ENCODE measurements at regions not wholly inside any gene's neighbourhood (a gene's known extent, or its start where the extent isn't known, plus 50 kb on each side); places are given as distances from the start of the nearest gene placed in this dataset.

DNA sequence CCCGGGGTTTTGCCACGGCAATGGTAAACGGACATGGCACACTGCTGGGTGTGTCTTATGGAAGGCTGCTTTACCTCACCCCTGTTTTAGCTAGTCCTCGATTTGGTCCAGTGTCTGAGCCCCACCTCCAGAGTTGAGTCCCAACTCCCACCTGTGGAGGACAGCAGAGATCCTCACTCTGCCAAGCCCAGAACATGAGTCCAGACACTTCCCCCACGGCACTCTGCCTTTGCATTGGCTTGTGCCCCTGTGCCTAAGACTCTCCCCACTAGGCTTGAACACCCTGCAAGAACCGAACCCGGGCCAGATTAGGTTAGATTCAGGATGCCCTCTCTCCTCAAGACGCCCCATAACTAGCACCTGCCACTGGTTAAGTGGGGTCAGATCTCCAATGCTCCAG, 59.8 kb upstream of the C14orf180 start:
- Mint-ChIP-seq H3K4me1 (no peaks in the 10 kb centered on the region), H3K27ac (no peak overlapping the region), H3K4me3 (no peak overlapping the region), H3K27me3 (ENCODE audit: low read depth in 2 of 2) (peaks cover 0 to 2% of the 10 kb centered on the region in 2 donors), H3K9me3 (no peaks in the 10 kb centered on the region), H3K36me3 (no peaks in the 10 kb centered on the region)
- Histone ChIP-seq H3K4me1 (ENCODE audit: control insufficient read depth, insufficient read depth, low read length) (no peaks in the 10 kb centered on the region), H3K4me3 (ENCODE audit: low read length) (no peak overlapping the region), H3K36me3 (ENCODE audit: control insufficient read depth, insufficient read depth, low read length) (no peaks in the 10 kb centered on the region), H3K27ac (ENCODE audit: low read length) (no peak overlapping the region), H3K27me3 (ENCODE audit: control insufficient read depth, insufficient read depth, low read length) (no peaks in the 10 kb centered on the region), H3K9me3 (ENCODE audit: control insufficient read depth, insufficient read depth, low read length) (no peaks in the 10 kb centered on the region)
- TF ChIP-seq, protein P1, sequence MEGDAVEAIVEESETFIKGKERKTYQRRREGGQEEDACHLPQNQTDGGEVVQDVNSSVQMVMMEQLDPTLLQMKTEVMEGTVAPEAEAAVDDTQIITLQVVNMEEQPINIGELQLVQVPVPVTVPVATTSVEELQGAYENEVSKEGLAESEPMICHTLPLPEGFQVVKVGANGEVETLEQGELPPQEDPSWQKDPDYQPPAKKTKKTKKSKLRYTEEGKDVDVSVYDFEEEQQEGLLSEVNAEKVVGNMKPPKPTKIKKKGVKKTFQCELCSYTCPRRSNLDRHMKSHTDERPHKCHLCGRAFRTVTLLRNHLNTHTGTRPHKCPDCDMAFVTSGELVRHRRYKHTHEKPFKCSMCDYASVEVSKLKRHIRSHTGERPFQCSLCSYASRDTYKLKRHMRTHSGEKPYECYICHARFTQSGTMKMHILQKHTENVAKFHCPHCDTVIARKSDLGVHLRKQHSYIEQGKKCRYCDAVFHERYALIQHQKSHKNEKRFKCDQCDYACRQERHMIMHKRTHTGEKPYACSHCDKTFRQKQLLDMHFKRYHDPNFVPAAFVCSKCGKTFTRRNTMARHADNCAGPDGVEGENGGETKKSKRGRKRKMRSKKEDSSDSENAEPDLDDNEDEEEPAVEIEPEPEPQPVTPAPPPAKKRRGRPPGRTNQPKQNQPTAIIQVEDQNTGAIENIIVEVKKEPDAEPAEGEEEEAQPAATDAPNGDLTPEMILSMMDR (IDR thresholded peaks at IDR 0.05): no peak
- intact Hi-C loops (cut with micrococcal nuclease): no loop called here
- 86% methylated on average over 8 of the region's 8 CpGs for WGBS (ENCODE audit: insufficient coverage)
- DNase-seq (no peak), ATAC-seq (no peak)

DNA sequence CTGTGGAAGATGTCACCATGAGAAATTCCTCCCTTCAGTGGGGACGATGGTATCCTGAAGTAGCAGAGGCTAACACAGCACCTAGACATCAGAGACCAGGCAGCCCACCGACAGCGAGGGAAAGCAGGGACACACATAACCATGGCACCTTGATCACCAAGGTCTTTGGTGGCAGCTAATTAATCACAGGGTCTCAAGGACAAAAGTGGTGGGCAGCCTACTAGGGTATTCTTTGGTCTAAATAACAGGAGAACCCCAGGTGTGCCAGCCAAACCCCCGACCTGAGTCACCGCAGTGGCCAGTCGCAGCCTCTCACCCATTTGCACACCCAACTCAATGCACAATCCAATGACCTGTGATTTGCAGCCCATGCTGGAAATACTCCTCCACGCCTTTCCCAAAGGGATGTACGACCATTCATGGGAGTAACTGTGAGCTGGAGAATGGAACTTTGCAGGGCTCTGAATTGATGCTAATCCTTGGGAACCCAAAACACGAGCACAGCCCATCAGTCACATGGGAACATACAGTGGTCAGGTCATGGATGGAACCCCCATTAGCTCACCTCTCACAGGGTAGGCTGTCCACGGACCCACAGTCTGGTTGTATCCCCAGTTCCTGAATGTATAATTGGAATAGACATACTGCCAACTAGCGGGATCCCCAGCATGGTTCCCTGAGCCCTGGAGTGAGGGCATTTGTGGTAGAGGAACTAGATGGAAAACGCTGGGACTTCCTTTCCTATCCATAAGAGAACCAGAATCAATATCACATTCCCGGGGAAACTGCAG, 58.7 kb upstream of the C14orf180 start:
- no peaks in the 10 kb centered on the region for H3K36me3 Mint-ChIP-seq
- H3K27ac ChIP-seq (ENCODE audit: low read length): no peak overlapping the region
- H3K36me3 ChIP-seq (ENCODE audit: control insufficient read depth, insufficient read depth, low read length): no peaks in the 10 kb centered on the region
- no peaks in the 10 kb centered on the region for H3K4me1 ChIP-seq (ENCODE audit: control insufficient read depth, insufficient read depth, low read length)
- no peaks in the 10 kb centered on the region for H3K27me3 ChIP-seq (ENCODE audit: control insufficient read depth, insufficient read depth, low read length)
- WGBS (ENCODE audit: insufficient coverage): 85% methylated on average over 13 of the region's 13 CpGs
- ATAC-seq (no peak), DNase-seq (no peak)
- no peaks in the 10 kb centered on the region for H3K9me3 Mint-ChIP-seq
- no peak overlapping the region for H3K4me3 Mint-ChIP-seq
- H3K4me1 Mint-ChIP-seq: no peaks in the 10 kb centered on the region
- intact Hi-C loops (cut with micrococcal nuclease): no loop called here
- no peak overlapping the region for H3K4me3 ChIP-seq (ENCODE audit: low read length)
- H3K9me3 ChIP-seq (ENCODE audit: control insufficient read depth, insufficient read depth, low read length): no peaks in the 10 kb centered on the region
- H3K27me3 Mint-ChIP-seq (ENCODE audit: low read depth in 2 of 2): peaks cover 0 to 2% of the 10 kb centered on the region in 2 donors
- no peak overlapping the region for H3K27ac Mint-ChIP-seq
- TF ChIP-seq, protein P1 (IDR thresholded peaks at IDR 0.05): no peak

DNA sequence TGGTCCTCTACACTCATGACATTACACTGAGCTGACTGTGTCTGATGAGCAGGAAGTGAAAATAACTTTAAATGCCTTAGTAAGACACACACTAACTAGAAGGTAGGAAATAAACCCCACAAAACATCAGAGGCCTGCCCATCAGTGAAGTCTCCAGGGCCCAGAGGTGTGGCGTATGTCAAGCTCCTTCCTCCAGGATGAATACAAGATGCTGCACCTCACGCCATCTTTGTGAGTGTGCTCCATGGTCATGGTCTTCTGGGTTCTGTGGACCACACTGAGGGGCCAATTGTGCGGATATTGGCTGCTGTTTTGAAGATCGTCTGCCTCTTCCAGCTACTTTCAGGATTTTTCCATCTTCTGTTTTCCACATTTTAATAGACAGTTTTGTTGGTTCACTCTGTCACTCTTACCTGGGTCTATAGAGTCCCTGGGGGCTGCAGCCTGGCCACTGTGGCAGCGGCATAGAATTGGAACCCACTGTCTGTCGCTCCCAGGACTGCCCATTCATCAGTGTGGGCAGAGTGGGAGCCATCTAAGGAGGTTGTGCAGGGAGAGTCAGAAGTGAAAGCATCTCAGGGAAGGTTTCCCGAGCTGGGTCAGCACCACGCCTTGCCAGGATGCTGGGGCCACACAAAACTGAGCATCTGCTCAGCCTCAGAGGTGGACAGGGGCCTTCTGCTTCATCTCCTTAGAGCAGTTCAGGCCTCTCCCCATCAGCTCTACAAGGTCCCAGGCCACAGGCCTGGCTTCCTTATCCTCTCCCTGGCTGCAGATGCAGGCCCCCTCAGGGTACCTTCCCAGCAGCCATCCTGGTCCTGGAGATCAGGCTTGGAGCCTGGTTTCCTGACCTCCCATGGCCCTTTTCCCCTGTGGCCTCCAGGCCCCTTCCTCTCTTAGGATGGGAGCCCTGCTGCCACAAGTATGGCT, 57.5 kb upstream of the C14orf180 start:
- Mint-ChIP-seq H3K4me3 (no peak overlapping the region), H3K27ac (no peak overlapping the region), H3K36me3 (no peaks in the 10 kb centered on the region), H3K9me3 (peaks cover 5% of the 10 kb centered on the region in 2 donors), H3K4me1 (no peaks in the 10 kb centered on the region), H3K27me3 (ENCODE audit: low read depth in 2 of 2) (peaks cover 0 to 2% of the 10 kb centered on the region in 2 donors)
- Histone ChIP-seq H3K9me3 (ENCODE audit: control insufficient read depth, insufficient read depth, low read length) (no peaks in the 10 kb centered on the region), H3K27ac (ENCODE audit: low read length) (no peak overlapping the region), H3K4me1 (ENCODE audit: control insufficient read depth, insufficient read depth, low read length) (no peaks in the 10 kb centered on the region), H3K36me3 (ENCODE audit: control insufficient read depth, insufficient read depth, low read length) (no peaks in the 10 kb centered on the region), H3K4me3 (ENCODE audit: low read length) (no peak overlapping the region), H3K27me3 (ENCODE audit: control insufficient read depth, insufficient read depth, low read length) (no peaks in the 10 kb centered on the region)
- DNase-seq: no peak
- ATAC-seq: no peak
- 85% methylated on average over 8 of the region's 8 CpGs for WGBS (ENCODE audit: insufficient coverage)
- intact Hi-C loops (cut with micrococcal nuclease): no loop called here
- TF ChIP-seq, protein P1 (IDR thresholded peaks at IDR 0.05): no peak
